Neural progenitor cell (in vitro differentiated cells): ENCODE measurements at regions not wholly inside any gene's neighbourhood (a gene's known extent, or its start where the extent isn't known, plus 50 kb on each side); places are given as distances from the start of the nearest gene placed in this dataset.

Source experiments
- CTCF ChIP-seq: fragments of 200-600 bp; sonication (generic); IDR thresholded peaks from 2 replicates; pipeline ENCODE4 v1.5.1; 2017; ENCODE audit warnings: antibody characterized with exemption, mild to moderate bottlenecking
- EZH2 ChIP-seq: fragments of 200-600 bp; sonication (generic); IDR thresholded peaks from 2 replicates; pipeline ENCODE4 v1.6.1; 2017; ENCODE audit warnings: antibody characterized with exemption, mild to moderate bottlenecking, moderate library complexity
- EZH2phosphoT487 ChIP-seq: fragments of 200-600 bp; sonication (generic); IDR thresholded peaks from 2 replicates; pipeline ENCODE4 v1.6.1; 2017; ENCODE audit warnings: antibody characterized with exemption

- no peak for TF ChIP-seq CTCF
- no peak for TF ChIP-seq EZH2
- TF ChIP-seq EZH2phosphoT487, result no peak
Observed at GRCh38 chr16:62907562-62907961, 871.3 kb upstream of the CDH8 start.
